Retinal pigment epithelial cell (primary cell): ENCODE measurements at regions not wholly inside any gene's neighbourhood (a gene's known extent, or its start where the extent isn't known, plus 50 kb on each side); places are given as distances from the start of the nearest gene placed in this dataset.

Experiments used
- DNase-seq: peaks from one replicate; pipeline ENCODE4 v3.0.0-alpha.2; 2010; ENCODE audit warnings: low read depth
- H3K4me3 ChIP-seq: 2 replicates; pipeline ENCODE4 v1.5.1; 2011; ENCODE audit warnings: mild to moderate bottlenecking, low read length, control low read depth, moderate library complexity
- TF ChIP-seq, protein P1 (sequence below): conservative IDR thresholded peaks from 2 replicates; pipeline ENCODE4 v1.5.1; 2011; ENCODE audit warnings: low read depth, low read length, control low read depth, inconsistent platforms

DNA sequence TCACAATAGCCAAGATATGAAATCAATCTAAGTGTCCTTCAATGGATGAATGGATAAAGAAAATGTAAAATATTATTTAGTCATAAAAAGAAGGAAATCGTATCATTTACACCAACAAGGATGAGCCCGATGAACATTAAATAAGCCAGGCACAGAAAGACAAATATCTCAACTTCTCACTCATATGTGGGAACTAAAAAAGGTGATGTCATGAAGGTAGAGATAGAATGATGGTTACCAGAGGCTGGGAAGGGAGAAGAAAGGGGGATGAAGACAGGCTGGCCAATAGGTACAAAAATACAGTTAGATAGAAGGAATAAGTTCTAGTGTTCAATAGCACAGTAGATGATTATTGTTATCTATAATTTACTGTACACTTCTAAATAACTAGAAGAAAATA, 94.9 kb upstream of the RAP1B start:
- no peak overlapping the region for H3K4me3 ChIP-seq
- no peak for DNase-seq
- TF ChIP-seq, protein P1, sequence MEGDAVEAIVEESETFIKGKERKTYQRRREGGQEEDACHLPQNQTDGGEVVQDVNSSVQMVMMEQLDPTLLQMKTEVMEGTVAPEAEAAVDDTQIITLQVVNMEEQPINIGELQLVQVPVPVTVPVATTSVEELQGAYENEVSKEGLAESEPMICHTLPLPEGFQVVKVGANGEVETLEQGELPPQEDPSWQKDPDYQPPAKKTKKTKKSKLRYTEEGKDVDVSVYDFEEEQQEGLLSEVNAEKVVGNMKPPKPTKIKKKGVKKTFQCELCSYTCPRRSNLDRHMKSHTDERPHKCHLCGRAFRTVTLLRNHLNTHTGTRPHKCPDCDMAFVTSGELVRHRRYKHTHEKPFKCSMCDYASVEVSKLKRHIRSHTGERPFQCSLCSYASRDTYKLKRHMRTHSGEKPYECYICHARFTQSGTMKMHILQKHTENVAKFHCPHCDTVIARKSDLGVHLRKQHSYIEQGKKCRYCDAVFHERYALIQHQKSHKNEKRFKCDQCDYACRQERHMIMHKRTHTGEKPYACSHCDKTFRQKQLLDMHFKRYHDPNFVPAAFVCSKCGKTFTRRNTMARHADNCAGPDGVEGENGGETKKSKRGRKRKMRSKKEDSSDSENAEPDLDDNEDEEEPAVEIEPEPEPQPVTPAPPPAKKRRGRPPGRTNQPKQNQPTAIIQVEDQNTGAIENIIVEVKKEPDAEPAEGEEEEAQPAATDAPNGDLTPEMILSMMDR = no peak

DNA sequence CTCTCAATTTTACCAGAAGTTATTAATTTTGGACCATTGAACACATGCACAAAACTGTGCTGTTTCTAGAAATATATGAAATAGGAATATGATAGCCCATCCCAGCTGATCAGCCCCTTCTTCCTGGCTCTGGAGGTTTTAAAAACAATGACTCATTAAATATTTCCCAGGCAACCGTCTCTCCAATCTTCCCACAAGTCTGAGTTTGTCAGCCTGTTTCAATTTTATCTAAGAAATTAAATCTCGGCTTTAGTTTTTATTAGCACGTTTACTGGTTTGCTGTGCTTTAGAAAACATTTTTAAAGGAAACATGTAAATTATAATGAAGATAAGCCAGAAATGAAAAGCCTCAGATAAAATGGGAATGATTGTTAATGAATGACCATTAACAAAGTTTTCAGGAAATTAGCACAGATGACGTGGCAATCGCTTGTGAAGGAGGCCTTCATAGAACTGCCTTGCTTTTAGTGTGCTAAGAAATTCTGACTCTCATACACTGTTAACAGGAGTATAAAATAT, 89.3 kb upstream of the RAP1B start:
- no peak overlapping the region for H3K4me3 ChIP-seq
- peak; percentile 58 for DNase-seq
- TF ChIP-seq, protein P1 = no peak

DNA sequence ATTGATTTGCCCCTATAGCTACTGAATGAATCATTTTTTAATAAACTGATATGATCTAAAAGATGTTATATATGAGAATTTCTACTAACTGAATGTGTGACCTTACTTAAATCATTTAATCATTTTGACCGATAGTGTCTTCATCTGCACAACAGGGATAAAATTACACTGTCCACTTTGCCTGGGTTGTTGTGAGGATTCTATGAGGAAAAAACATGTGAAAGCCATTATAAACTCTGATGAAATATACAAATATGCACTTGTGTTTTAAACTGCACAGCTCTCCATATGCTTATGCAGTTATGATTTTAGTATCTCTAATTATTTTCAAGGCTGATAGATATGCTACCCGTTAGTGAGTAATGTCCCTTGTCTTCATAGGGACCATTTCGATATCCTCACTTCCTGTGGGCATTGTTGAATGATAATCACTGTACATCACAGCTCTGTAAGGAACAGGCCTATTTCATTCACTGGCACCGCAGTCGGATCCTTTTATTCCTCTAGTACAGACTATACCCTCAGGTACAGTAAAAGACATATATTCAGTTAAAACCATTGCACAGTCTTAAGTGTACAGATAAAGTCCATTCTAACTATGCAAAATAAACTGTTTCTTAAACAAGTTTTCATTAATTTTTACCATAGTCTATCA, 88.7 kb upstream of the RAP1B start:
- TF ChIP-seq, protein P1 = no peak
- H3K4me3 ChIP-seq = no peak overlapping the region
- no peak for DNase-seq

DNA sequence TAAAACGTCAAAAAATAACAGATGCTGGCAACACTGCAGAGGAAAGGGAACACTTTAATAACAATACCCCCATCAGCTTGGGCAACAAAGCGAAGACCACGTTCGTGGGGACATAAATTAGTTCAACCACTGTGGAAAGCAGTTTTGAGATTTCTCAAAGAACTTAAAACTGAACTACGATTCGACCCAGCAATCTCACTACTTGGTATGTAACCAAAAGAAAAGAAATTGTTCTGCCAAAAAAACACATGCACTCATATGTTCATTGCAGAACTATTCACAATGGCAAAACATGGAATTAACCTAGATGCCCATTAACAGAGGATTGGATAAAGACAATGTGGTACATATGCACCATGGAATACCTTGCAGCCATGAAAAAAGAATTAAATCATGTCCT, 81.2 kb upstream of the RAP1B start:
- TF ChIP-seq, protein P1 = no peak
- no peak overlapping the region for H3K4me3 ChIP-seq
- no peak for DNase-seq

DNA sequence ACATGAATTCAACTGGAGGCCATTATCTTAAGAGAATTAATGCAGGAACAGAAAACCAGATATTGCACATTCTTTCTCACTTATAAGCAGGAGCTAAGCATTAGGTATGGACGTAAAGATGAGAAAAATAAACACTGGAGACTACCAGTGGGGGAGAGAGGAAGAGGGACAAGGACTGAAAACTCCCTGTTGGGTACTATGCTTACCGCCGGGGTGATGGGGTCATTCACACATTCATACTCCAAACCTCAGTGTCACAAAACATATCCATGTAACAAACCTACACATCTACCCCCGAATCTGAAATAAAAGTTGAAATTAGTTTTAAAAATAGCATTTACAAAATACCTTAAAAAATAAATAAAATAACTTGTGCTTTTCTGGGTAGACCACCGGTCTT, 80.8 kb upstream of the RAP1B start:
- DNase-seq = no peak
- no peak overlapping the region for H3K4me3 ChIP-seq
- TF ChIP-seq, protein P1 = no peak

DNA sequence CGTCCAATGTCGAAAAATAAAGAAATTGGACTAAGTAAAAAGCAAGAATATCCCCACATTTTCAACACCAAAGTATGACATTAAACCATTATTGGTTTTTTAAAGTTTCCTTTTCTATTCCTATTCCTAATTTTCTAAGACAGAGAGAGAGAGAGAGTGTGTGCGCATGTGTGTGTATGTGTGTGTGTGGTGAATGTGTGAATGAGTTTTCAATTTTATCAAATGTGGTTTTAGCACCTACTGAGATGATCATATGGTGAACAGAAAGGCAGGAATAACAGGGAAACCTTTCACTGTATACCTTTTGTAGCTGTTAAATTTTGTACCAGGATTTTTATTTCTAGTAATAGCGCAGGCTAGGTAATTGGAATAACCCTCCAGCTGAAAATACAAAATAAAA, 80.4 kb upstream of the RAP1B start:
- DNase-seq = no peak
- H3K4me3 ChIP-seq = no peak overlapping the region
- TF ChIP-seq, protein P1 = no peak

DNA sequence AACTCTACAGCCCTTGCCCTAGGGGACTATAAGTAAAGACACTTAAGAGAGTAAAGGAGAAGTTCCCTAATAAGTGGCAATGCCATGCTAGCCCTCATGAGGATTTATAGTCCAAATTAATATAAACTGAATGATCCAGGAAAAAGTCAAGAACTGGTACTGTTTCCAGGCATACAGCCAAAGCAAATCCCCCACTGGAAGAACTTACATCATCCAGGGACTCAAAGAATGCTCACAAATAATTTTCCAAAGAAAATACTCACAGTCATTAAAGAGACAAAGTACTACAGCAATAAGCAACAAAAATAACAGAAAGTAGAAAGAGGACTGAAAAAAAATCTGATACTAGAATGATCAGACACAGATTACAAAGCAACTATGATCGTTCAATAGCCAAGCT, 79.7 kb upstream of the RAP1B start:
- TF ChIP-seq, protein P1 = no peak
- peak; percentile 64 for DNase-seq
- no peak overlapping the region for H3K4me3 ChIP-seq
